ENCODE measurements at regions not wholly inside any gene's neighbourhood (a gene's known extent, or its start where the extent isn't known, plus 50 kb on each side); places are given as distances from the start of the nearest gene placed in this dataset.

DNA sequence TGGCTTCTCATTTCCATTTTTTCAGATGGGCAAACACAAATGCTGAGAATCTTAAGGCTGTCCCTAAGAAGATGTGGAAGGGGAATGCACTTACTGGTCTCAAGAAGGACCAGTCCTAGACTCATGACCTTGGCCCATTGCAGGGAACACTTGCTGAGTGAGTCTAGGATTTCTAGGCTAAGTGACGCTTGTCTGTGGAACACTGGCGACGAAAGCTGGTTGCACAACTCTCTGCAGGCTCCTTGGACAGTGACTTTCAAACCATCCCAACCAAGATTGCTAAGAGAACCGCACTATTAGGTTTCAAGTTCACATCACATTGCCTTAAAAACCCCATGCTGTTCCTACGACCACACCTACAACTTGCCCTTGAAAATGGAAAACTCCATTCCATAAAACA is 174.1 kb downstream of the AXIN2 start:
- no peak for DNase-seq (ENCODE audit: low spot score)
- TF ChIP-seq, protein P1, sequence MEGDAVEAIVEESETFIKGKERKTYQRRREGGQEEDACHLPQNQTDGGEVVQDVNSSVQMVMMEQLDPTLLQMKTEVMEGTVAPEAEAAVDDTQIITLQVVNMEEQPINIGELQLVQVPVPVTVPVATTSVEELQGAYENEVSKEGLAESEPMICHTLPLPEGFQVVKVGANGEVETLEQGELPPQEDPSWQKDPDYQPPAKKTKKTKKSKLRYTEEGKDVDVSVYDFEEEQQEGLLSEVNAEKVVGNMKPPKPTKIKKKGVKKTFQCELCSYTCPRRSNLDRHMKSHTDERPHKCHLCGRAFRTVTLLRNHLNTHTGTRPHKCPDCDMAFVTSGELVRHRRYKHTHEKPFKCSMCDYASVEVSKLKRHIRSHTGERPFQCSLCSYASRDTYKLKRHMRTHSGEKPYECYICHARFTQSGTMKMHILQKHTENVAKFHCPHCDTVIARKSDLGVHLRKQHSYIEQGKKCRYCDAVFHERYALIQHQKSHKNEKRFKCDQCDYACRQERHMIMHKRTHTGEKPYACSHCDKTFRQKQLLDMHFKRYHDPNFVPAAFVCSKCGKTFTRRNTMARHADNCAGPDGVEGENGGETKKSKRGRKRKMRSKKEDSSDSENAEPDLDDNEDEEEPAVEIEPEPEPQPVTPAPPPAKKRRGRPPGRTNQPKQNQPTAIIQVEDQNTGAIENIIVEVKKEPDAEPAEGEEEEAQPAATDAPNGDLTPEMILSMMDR (IDR thresholded peaks at IDR 0.05; ENCODE audit: extremely low read depth, missing control alignments): no peak

- no peak for DNase-seq (ENCODE audit: low spot score)
- TF ChIP-seq, protein P1 (IDR thresholded peaks at IDR 0.05; ENCODE audit: extremely low read depth, missing control alignments): no peak
Measured at GRCh38 chr17:65385726-65386125, 175.7 kb downstream of the AXIN2 start.

DNA sequence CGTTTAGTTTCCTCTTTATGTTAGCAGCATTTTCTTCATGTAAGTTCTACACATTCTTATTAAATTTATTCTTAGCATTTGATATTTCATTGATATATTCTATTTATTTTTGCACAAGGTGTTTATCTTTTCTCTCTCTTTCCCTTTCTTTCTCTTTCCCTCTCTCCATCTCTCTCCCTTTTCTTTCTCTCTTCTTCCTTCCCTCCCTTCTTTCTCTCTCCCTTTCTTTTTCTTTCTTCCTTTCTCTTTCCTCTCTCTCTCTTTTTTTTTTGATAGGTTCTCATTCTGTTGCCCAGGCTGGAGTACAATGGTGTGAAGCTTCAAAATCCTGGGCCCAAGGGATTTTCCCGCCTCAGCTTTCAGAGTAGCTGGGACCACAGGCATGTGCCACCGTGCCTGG is 176.4 kb downstream of the AXIN2 start:
- TF ChIP-seq, protein P1 (IDR thresholded peaks at IDR 0.05; ENCODE audit: extremely low read depth, missing control alignments): no peak
- DNase-seq (ENCODE audit: low spot score): no peak

GRCh38 chr17:65381152-65381551 is 180.3 kb downstream of the AXIN2 start:
- DNase-seq (ENCODE audit: low spot score): no peak
- TF ChIP-seq, protein P1 (IDR thresholded peaks at IDR 0.05; ENCODE audit: extremely low read depth, missing control alignments): no peak

DNA sequence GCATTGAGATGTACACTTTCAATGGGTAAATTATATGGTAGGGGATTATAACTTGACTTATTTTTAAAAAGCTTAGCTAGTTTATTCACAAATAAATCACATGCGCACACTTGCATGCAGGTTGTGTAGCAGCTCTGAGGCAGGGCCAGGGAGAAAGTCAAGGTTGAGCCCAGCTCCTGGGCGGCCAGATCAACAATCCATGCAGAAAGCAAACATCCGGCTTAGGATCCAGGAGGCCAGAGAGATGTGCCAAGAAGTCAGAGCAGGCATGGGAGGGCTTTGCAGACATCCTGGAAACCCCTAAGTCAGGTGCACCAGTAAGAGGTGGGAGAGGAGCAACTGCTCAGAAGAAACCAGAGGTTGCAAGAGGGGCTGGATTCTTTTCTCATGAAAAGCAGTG is 186.5 kb downstream of the AXIN2 start:
- TF ChIP-seq, protein P1 (IDR thresholded peaks at IDR 0.05; ENCODE audit: extremely low read depth, missing control alignments): no peak
- no peak for DNase-seq (ENCODE audit: low spot score)

GRCh38 chr17:65371702-65372101 is 189.7 kb downstream of the AXIN2 start:
- no peak for DNase-seq (ENCODE audit: low spot score)
- TF ChIP-seq, protein P1 (IDR thresholded peaks at IDR 0.05; ENCODE audit: extremely low read depth, missing control alignments): no peak

DNA sequence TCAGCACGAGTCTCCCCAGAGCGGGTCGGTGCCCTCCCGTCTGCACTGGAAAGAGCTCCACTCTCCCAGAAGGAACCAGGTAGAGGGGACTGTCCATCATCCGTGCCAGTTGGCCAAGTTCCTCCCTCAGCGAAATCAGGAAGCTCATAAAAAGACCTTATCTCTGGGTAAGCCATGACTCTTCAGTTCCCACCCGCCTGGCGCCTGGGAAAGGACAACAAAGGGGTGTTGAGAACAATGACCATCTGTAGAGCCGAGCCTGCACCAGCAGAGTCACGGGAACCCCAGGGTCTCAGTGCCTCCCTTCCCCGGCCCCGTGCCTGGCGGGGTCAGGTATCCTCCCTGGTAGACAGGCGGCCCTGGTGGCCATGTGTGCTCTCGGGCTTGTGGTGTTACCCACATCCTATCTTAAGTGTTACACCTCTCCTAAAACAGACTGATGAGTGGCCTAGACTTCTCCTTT is 190.7 kb downstream of the AXIN2 start:
- DNase-seq (ENCODE audit: low spot score): no peak
- TF ChIP-seq, protein P1 (IDR thresholded peaks at IDR 0.05; ENCODE audit: extremely low read depth, missing control alignments): no peak

Measured in GM20000 (cell line).